ENCODE measurements at regions not wholly inside any gene's neighbourhood (a gene's known extent, or its start where the extent isn't known, plus 50 kb on each side); places are given as distances from the start of the nearest gene placed in this dataset.
"Not testable (repeated sequence)": the region's sequence is repeated elsewhere in the genome, so short reads cannot be mapped to it uniquely, and the experiment has no call there.

- DNase-seq (ENCODE audit: low read depth in 2 of 2) = no peak
Observed at GRCh38 chr9:31304576-31304975, 1079.9 kb upstream of the ACO1 start.

- no peak for DNase-seq (ENCODE audit: low read depth in 2 of 2)
Observed at GRCh38 chr9:31314241-31314640, 1070.2 kb upstream of the ACO1 start.

- no peak for DNase-seq (ENCODE audit: low read depth in 2 of 2)
Observed at GRCh38 chr9:31320494-31320893, 1063.9 kb upstream of the ACO1 start.

- no peak for DNase-seq (ENCODE audit: low read depth in 2 of 2)
Observed at GRCh38 chr9:31321256-31321655, 1063.2 kb upstream of the ACO1 start.

- DNase-seq (ENCODE audit: low read depth in 2 of 2) = no peak
Observed at GRCh38 chr9:31321686-31322085, 1062.8 kb upstream of the ACO1 start.

GRCh38 chr9:31323726-31324444 lies 1060.6 kb upstream of the ACO1 start:
- DNase-seq (ENCODE audit: low read depth in 2 of 2) = no peak

GRCh38 chr9:31325778-31326177 lies 1058.7 kb upstream of the ACO1 start:
- no peak for DNase-seq (ENCODE audit: low read depth in 2 of 2)

- DNase-seq (ENCODE audit: low read depth in 2 of 2) = not testable (repeated sequence)
Observed at GRCh38 chr9:31326883-31327282, 1057.6 kb upstream of the ACO1 start.

- no peak for DNase-seq (ENCODE audit: low read depth in 2 of 2)
Observed at GRCh38 chr9:31334837-31335528, 1049.5 kb upstream of the ACO1 start.

- DNase-seq (ENCODE audit: low read depth in 2 of 2) = no peak
Observed at GRCh38 chr9:31335529-31336234, 1048.8 kb upstream of the ACO1 start.

- no peak for DNase-seq (ENCODE audit: low read depth in 2 of 2)
Observed at GRCh38 chr9:31336386-31336785, 1048.1 kb upstream of the ACO1 start.

- DNase-seq (ENCODE audit: low read depth in 2 of 2) = no peak
Observed at GRCh38 chr9:31336841-31337240, 1047.6 kb upstream of the ACO1 start.

- DNase-seq (ENCODE audit: low read depth in 2 of 2) = no peak
Observed at GRCh38 chr9:31347082-31347617, 1037.3 kb upstream of the ACO1 start.

- no peak for DNase-seq (ENCODE audit: low read depth in 2 of 2)
Observed at GRCh38 chr9:31355159-31355882, 1029.1 kb upstream of the ACO1 start.

GRCh38 chr9:31355965-31356364 lies 1028.5 kb upstream of the ACO1 start:
- DNase-seq (ENCODE audit: low read depth in 2 of 2) = no peak

- no peak for DNase-seq (ENCODE audit: low read depth in 2 of 2)
Observed at GRCh38 chr9:31359071-31359470, 1025.4 kb upstream of the ACO1 start.

GRCh38 chr9:31364171-31364570 lies 1020.3 kb upstream of the ACO1 start:
- no peak for DNase-seq (ENCODE audit: low read depth in 2 of 2)

- no peak for DNase-seq (ENCODE audit: low read depth in 2 of 2)
Observed at GRCh38 chr9:31372799-31373587, 1011.5 kb upstream of the ACO1 start.

GRCh38 chr9:31377358-31377757 lies 1007.1 kb upstream of the ACO1 start:
- no peak for DNase-seq (ENCODE audit: low read depth in 2 of 2)

- DNase-seq (ENCODE audit: low read depth in 2 of 2) = no peak
Observed at GRCh38 chr9:31388660-31389059, 995.8 kb upstream of the ACO1 start.

- no peak for DNase-seq (ENCODE audit: low read depth in 2 of 2)
Observed at GRCh38 chr9:31389075-31389474, 995.4 kb upstream of the ACO1 start.

Data from stimulated activated CD4-positive, alpha-beta T cell treated with anti-CD3 and anti-CD28 coated beads, Interleukin-15, amount 100 ng/mL, for 48 hours (primary cell).